Hepatic stellate cell (primary cell): ENCODE measurements at regions not wholly inside any gene's neighbourhood (a gene's known extent, or its start where the extent isn't known, plus 50 kb on each side); places are given as distances from the start of the nearest gene placed in this dataset.
"Not testable (repeated sequence)": the region's sequence is repeated elsewhere in the genome, so short reads cannot be mapped to it uniquely, and the experiment has no call there.

ENCODE experiments used
- DNase-seq: peaks from one replicate; pipeline ENCODE4 v3.0.0; 2011; ENCODE audit warnings: low spot score

DNA sequence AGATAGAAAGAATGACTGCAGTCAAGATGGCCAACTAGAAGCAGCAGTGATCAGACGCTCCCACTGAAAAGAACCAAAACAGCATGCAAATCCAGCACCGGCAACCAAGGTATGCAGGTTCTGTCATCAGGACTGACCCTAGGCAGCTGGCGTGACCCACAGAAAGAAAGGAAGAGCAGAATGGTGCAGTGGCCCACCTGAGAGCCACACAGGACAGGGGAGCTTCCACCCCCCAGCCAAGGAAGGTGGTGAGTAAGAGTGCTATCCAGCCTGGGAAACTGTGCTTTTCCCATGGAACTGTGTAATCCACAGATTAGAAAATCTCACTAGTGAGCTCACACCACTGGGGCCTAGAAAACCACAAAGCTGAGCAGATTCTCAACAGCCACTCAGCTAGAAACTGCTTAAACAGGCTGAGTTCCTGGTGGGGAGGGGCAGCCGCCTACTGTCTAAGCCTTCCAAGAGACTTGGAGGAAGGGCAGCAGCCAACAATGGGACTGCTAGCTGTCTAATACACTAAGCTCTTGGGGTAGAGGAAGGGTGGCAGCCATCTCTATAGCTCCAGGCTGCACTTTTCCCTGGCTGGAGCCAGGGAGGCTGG, 127.9 kb downstream of the EVA1A start:
- DNase-seq, result no peak

DNA sequence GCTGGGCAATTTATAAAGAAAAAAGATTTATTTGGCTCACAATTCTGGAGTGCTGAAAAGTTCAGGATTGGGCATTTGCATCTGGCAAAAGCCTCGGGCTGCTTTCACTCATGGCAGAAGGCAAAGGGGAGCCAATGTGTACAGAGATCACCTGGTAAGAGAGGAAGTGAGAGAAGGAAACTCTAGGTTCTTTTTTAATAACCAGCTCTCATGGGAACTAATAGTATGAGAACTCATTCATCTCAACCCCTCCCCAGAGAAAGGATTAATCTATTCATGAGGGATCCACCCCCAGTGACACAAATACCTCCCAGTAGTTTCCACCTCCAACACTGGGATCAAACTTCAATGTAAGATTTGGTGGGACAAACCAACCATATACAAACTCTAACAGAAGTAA, 129.0 kb downstream of the EVA1A start:
- no peak for DNase-seq

DNA sequence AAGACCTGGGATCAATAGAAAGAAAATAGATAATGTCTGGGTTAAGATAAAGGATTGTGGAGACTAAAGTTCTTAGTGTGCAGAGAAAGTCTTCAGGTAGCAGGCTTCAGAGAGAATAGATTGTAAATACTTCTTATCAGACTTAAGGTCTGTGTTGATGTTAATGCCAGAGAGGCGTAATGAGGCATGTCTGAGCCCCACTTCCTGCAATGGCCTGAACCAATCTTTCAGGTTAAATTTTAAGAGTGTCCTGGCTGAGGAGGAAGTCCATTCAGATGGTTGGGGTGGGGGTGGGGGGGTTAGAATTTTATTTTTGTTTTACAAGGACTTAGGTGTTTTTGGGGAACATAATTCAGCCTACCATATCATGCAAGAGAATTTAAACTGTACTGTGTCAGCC, 129.5 kb downstream of the EVA1A start:
- no peak for DNase-seq

DNA sequence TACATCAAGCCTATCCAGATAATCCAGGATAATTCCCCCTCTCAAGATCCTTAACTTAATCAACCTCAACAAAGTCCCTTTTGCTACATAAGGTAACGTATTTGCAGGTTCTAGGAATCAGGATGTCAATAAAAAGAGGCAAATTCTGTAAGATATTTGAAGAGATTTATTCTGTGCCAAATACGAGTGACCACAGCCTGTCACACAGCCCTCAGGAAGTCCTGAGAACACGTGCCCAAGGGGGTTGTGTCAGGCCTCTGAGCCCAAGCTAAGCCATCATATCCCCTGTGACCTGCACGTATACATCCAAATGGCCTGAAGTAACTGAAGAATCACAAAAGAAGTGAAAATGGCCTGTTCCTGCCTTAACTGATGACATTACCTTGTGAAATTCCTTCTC, 130.3 kb downstream of the EVA1A start:
- not testable (repeated sequence) for DNase-seq

DNA sequence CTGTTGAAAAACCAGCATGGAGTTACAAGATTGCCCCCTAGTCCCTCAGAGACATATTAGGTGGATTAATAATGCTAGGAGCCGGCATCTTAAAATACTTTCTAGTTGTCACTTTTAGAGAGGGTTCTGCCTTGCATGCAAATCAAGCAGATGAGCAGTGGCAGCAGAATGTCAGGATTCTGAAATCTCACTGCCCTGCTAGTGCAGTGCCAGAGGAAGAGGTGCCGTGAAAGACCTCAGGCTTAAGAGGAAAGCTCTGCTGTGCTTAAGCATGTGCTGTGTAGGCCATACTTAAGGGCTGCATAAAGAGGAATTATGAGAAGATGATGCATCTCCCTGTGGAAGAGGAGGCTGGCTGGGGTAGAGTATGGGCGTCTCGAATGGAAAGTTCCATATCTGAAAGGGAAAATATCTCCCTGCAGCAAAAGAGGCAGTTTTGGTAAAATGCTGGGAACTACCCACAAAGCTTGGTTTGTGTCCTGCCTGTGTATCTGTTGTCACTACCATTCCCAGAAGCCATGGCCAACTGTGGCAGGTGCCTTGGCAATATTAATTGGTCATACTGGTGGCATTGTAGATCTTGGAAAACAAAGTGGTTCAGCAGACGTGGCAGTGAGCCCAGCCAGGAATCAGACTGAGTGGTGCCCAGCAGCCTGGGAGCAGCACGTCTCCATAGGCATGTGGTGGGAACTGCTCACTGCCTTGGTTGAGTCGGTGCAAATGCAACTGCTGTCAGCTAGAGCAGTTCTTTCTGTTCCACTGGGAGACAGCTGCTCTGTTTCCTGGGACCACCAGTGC, 131.9 kb downstream of the EVA1A start:
- no peak for DNase-seq

DNA sequence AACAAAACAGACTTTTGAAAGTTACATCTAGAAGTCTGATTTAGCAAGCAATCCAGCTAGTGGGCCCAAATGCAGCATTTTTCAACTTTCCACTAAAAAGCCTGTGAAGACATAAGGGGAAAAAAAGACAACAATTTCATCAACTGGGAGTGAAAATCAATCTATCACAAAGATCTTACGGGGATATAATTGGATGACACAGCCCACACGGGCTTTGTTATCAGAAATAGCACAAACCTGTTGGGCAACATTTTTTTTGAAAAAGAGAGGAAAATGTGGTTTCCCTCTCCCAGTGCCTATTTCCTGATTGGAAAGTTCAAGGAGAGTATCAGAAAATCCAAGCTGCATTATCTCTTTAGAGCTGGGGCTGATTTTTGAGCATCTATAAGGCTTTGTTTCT, 132.7 kb downstream of the EVA1A start:
- no peak for DNase-seq

DNA sequence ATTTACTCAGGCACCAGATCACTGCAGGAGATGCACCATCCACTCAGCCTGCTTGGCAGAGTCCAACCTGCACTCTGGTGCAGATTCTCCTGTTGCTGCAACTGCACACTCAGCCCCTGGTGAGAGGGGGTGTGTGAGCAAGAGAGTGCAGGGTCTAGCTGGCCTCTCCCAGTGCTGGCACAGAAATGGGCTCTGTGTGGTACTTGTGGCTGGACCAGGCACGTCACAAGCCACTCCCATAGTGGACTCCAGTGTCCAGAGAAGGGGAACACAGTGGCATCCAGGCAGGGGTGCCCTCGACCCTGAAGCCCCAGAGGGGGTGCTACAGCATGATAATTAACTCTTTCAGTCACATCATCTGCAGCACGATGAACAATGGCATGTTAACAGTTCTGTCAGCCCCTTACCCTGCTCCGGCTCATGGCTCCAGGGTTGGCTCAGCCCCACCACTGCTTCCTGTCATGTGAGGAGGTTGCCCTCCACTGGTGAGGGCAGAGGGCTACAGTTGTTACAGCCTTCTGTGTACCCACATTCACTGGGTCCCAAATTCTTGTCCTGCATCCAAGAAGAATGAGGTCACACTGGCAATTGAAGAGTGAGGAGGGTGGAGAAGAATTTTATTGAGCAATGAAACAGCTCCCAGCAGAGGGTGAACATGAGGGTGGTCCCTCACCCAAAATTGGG, 135.7 kb downstream of the EVA1A start:
- no peak for DNase-seq

DNA sequence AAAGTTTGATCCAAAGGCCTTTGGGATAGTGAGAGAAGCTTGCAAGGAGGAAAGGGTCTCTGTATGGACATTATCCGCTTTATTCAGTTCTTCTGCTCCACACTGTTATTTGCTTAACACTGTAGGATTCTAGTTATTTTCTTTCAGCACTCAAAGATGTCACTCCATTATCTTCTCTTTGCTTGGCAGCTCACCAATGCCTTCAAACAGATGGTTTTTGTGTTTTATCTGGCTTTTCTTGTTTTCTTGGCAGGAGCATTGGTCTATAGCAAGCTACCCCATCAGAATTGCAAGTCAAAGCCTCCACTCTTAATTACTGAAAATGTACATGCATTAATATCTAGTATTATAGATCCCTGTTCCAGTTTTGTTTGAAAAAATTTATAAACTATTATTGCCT, 138.8 kb downstream of the EVA1A start:
- DNase-seq, result no peak

DNA sequence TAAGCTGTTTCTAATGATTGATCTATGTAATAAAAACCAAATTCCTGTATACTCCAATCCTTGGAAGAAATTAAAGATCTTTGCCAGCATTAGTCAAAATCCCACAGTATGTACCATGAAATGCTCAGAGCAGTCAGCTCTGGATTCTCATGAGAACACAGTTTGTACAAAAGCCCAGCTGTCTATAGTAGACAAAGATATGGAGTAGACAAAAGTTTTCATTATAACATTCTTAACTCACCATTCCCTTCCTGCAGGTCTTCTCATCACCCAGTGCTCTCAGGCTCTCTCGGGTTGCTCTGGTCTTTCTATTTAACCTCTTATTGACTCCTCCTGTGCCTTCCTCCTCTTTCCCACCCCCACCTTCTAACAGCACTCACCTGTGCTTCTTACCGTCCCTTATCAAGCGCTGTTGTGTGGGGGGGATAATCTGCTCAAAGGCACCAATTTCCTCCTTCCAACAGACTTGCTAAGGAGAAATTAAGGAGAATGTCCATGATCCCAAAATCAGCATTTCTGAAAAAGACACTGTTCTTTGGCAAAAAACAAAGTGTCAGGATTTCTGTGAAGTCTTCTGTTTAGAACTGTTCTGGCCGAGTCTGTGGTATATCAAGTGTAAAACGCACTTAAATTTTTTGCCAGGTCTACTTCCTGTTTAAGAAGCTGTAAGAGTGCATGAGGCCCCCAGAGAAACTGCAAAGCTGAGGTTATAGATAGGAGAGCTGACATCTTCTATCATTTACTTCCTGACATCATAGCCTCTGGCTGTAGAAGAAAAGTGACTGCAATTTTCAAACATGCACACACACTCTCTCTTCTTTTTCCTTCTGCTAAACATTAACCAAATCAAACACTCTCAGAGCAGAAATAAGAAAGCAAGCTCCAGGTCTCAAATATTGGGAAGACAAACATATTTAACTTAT, 144.1 kb downstream of the EVA1A start:
- no peak for DNase-seq

DNA sequence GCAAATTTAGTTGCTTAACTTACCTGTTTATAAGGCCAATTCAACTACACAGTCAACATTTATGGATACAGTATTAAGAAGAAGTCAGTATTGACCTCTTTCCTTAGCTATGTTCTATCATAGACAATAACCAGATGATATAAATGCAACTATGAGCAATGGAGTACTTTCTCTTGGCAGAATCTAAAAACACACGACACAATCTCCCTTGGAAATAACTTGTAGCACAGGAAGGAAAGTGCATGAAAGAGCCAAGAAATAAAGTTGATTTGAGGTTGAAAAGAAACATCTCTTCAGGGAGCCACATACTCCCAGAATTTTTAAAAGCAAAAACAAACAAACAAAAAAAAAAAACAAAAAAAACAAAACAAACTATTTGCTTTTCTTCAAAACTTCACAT, 145.0 kb downstream of the EVA1A start:
- DNase-seq, result no peak

DNA sequence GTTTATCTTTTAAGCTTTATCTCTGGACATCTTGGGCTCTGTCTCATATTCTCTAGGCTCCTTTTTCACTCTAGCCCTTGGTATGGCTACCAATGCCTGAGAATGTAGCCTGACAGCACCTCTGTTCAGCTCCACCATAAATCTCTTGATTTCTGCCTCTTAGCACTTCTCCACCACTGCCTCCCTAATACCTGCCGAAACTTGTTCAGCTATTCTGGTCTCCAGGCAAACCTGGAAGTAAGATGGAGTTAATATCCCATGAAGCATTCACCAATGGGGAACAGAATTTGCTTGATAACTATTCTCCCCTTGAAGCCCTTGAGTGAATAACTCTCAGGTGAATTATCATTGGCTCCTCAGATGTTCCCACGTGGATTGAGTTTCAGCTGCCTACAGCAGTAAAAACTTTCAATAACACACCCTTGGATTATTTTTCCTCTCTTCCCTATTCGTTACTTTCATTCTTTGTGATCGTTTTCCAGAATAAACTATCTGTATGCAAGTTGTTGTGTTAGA, 145.6 kb downstream of the EVA1A start:
- no peak for DNase-seq

DNA sequence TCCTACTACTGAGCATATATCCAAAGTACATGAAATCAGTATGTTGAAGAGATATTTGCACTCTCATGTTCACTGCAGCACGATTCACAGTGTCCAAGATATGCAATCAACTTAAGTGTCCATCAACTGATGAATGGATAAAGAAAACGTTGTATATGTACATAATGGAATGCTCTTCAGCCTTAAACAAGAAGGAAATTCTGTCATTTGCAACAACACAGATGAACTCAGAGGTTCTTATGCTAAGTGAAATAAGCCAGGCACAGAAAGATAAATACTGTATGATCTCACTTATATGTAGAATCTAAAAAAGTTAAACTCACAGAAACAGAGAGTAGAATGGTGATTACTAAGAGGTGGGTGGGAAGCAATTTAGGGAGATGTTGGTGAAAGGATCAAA, 149.2 kb downstream of the EVA1A start:
- no peak for DNase-seq

DNA sequence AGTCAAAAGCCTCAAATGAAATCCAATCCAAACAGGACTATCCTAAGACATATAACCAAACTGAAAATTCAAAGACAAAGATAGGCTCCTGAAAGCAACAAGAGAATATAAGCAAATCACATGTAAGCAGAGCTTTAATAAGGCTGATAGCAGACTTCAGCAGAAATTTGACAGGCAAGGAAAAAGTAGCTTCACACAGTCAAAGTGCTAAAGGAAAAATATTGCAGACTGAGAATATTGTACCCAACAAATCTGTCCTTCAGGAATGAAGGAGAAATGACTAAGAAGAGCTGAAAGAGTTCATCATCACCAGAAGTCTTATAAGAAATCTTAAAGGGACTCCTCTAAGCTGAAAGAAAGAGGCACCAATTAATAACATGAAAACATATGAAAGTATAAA, 150.0 kb downstream of the EVA1A start:
- no peak for DNase-seq

DNA sequence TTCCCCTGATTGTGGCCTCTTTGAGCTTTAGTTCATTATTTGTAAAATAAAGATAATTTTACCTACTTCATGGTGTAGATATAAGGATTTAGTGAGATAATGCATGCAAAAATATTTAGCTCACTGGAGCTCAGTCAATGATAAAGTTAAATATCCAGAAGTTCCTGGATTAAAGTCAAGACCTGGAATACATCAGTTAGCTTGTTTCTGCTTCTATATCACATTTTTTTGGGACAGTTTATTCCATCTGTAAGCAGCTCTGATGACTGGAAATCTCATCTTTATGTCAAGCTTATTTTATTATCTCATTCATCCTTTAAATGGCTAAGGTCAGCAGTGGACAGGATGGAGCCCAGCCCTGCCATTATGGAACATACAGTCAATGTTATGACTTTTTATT, 152.0 kb downstream of the EVA1A start:
- no peak for DNase-seq

DNA sequence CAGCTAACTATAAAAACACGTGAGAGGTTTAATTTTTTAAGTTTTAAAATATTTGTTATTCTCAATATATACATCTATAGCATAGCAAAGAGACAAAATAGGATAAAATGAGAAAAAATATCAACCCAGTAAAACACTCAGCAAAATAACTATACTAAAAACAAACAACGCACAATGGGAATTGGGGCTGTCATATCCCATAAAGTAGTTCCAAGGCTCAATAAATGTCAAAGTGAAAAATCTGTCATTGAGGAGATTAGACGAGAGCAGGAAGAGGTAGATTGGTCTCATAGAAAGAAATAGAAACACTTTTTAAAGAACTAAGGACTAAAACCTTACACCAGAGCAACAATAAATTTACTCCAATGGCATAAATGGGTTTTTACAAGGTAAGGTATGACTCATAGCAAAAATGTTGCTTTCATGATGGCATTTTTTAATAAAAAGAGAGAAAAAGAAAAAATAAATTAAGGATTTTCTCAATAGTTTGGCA, 153.7 kb downstream of the EVA1A start:
- no peak for DNase-seq

DNA sequence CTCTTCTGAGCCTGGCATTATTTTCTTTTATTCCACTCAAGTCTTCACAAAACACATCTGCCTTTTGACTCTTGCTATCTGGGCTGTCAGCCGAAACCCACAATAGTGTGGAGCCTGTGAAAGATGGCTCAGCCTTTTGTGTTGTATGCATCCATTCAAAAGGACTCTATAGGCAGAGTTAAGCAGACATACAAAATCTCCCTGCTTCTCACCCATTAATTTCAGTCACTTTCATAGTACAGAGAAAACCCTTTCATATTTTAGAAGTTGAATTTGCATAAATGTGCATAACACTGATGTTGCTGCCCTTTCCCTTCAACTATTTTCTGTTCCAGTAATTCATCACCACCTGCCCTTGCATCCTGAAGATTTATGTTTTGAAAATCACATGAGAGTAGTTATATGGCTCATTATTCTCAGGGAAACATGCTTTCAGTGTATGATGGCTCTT, 154.6 kb downstream of the EVA1A start:
- DNase-seq, result no peak

DNA sequence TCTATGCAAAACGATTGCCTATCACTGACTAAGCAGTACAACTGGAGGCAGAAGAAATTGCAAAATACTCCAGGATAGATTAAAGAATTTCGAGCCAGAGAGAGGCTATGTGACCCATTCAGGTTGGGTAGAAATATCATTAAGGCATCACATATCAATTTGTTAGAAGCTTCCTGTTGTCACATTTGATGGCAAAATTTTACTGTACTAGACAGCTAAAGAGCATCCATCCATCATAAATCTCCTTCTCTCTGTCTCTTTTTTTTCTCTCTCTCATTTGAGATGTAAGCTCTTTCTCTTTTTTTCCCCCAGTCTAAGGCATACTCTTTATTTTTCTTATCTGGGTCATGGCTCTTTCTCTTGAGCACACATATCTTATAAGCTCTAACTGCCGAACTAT, 155.7 kb downstream of the EVA1A start:
- no peak for DNase-seq

DNA sequence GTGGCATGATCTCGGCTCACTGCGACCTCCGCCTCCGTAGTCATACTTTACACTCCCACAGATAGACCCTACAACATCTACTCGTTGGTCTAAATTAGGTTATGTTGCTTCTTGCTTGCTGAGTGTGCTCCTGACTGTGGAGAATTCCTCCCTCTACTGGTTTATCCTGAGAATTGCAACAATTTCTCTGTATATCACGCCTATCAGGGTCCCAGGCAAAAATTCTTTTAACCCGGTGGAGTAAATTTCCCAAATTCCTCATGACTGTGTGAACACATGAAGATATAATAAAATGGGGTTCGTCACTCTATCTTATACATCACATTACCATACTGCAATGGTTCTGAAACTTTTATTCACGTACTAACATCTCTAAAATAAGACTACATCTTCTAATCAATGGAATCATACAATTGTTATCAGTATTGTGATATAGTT, 156.7 kb downstream of the EVA1A start:
- DNase-seq, result peak; percentile 12

DNA sequence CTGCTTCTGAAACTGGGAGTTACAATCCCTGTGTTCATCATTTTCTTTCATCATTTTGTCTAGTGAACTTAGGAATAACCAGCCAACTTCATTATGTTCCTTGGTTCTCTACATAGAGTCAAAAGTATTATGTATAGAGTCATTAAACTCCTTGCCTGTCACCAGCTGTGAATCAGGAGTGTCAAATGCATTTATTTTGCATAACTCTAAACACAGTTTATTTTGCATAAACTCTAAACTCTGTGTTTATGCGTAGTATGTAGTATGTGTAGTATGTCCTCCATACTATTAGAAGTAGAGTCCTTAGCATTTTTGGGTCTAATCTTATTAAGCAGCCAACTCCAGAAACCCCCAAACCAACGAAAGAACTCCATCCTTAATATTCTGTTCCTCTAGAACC, 164.4 kb downstream of the EVA1A start:
- no peak for DNase-seq

DNA sequence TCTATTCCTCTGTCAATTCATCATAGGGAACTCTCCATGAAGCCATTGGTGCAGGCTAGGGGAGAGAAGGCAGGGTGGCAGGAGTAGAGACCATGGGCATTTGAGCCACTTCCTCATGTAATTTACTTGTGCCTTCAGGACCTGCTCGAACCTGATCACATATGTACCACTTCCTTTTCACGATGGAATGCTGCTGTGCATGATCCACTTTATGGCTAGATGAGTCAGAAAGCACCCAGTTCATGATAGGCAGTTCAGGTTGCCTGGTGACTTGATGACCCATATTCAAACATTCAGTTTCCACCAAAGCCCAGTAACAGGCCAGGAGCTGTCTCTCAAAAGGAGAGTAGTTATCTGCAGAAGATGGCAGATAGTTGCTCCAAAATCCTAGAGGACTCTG, 166.0 kb downstream of the EVA1A start:
- DNase-seq, result not testable (repeated sequence)

DNA sequence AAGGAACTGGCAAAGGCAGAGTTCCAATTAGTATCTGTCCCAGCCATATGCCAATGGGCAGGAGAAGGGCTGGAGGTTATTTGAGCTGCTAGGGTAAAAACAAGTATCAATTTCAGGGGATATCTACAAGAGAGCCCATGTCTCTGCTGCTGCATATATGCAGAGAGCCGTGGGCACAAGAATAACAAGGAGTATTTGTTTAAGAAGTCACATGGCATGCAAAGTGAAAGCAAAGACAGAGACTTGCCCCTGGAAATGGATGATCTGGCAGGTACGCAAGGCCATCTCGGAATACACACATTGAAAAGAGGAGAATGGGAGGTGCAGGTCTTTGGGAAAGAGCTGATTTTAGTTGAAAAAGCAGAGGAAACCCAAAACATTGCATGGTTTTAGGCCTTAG, 170.6 kb downstream of the EVA1A start:
- no peak for DNase-seq

DNA sequence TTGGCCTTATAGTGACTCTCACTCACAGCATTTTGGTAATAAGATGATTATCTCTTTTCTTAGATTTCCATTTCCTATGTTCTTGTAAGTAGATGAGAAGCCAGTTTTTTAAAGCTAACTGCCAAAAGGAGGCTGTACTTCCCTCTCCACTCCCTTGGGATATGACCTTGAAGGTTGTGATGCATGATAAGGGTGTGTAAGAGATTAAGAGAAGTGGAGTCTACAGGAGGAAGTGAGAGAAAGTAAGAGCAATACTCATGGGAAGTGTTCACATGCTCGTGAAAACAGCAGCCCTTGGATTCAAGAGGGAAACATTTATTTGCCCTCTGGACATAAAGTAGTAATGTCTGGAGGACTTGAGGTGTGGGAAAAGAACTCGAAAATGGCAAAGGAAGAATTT, 171.5 kb downstream of the EVA1A start:
- no peak for DNase-seq
